ENCODE measurements at regions not wholly inside any gene's neighbourhood (a gene's known extent, or its start where the extent isn't known, plus 50 kb on each side); places are given as distances from the start of the nearest gene placed in this dataset.
"Not testable (repeated sequence)": the region's sequence is repeated elsewhere in the genome, so short reads cannot be mapped to it uniquely, and the experiment has no call there.

DNA sequence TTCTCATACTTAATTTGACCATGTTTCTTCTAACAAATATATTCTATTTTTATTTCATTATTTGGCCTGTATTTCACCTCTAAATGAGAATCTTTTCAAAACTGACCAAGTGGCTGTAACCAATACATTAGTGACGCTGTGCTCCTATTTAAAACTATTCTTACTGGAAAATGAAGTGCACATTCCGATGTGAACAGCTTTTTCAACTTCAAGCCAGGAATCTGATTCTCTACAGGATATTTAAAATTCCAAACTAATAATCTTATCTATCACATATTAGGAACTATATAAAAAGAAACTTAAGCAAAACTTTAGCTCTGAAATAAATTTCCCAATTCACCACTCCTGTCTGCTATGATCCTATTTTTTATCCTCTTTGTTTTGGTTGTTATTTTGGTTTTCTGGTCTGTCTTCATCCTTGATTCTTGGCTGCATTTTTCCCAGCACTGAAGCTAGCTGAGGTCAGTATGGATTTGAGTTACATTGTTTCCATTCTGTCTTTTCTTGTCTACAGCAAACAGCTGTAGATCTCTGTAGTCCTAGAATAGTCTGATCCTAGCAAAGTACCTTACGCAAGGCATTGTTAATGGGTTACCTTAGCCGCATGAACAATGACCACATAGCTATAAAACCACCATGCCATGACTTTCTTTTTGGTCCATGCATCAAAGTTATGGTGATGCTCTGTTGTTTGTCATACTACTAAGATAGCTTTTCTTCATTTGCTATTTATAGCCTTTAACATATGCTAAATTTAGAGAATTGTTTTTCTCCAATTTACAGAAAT lies 748.6 kb upstream of the SPRY2 start:
- DNase-seq = no peak

- no peak for DNase-seq
Observed at GRCh38 chr13:81080911-81081454, 740.1 kb upstream of the SPRY2 start.

- DNase-seq = no peak
Observed at GRCh38 chr13:81078048-81078447, 737.1 kb upstream of the SPRY2 start.

DNA sequence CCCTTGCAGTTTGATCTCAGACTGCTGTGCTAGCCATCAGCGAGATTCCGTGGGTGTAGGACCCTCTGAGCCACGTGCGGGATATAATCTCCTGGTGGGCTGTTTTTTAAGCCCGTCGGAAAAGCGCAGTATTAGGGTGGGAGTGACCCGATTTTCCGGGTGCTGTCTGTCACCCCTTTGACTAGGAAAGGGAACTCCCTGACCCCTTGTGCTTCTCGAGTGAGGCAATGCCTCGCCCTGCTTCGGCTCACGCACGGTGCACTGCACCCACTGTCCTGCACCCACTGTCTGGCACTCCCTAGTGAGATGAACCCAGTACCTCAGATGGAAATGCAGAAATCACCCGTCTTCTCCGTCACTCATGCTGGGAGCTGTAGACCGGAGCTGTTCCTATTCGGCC lies 728.9 kb upstream of the SPRY2 start:
- DNase-seq = not testable (repeated sequence)

GRCh38 chr13:81058916-81059290 lies 718.0 kb upstream of the SPRY2 start:
- DNase-seq = no peak

- DNase-seq = no peak
Observed at GRCh38 chr13:81058211-81058915, 717.4 kb upstream of the SPRY2 start.

DNA sequence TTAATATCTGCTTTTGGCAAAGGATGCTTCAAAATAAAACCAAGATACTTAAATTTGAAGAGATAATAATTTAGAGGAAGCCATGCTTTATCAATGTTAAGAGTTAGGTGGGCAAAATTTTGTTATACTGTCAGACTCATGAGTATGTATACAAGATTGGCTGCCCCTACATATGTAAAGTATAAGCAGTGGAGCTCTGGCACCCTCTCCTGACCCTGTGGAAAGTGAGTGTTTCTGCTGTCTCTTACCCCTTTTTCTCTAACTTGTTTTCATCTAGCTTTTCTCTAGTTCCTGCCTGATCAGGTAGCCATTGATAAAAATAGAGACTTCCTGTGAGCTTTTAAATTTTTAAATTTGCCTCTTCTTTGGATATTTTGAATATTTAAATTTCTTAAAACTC lies 710.9 kb upstream of the SPRY2 start:
- DNase-seq = no peak

GRCh38 chr13:81048026-81048461 lies 707.1 kb upstream of the SPRY2 start:
- no peak for DNase-seq

DNA sequence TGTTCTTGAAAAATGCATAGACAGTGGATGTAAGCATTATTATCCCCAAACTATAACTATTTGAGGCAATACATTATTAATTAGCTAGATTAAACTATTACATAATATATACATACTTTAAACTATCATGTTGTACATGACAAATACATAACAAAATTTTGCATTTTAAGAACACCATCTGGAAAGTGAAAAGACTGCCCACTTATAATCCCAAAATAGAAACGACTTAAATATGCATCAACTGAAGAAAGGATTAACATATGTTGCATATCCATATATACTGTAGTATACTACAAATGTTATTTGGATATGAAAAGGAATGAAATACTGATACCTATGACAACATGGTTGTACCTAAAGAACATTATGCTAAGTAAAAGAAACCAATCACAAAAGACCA lies 700.8 kb upstream of the SPRY2 start:
- DNase-seq = no peak

DNA sequence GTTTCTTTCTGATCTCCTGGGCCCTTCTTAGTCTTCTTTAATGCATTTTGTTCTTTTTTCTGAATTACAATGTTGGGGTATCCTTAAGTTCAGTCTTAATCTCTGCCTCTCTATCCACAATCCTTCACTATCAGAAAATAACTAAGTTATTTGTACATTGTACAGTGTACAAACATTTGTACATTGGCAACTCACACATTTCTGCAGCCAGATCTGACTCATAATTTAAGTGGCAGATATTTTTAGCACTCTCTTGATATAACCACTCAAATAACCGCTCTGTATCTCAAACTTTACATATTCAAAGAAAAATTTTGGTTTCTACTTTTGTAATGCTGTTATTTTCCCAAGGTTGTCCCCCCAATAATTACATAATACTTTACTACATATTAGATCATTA lies 691.1 kb upstream of the SPRY2 start:
- DNase-seq = no peak

DNA sequence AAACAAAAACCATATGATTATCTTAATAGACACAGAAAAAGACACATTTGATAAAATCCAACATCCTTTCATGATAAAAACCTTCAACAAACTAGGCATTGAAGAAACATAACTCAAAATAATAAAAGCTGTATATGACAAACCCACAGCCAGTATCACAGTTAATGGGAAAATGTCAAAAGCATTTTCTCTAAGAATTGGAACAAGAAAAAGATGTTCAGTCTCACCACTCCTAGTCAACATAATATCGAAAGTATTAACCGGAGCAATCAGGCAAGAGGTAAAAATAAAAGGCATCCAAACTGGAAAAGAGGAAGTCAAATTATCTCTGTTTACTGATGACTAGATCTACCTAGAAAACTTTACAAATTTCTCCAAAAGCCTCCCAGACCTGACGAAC lies 684.2 kb upstream of the SPRY2 start:
- no peak for DNase-seq

GRCh38 chr13:81021284-81021840 lies 680.4 kb upstream of the SPRY2 start:
- no peak for DNase-seq

- no peak for DNase-seq
Observed at GRCh38 chr13:81020010-81020409, 679.1 kb upstream of the SPRY2 start.

GRCh38 chr13:81018936-81019335 lies 678.0 kb upstream of the SPRY2 start:
- DNase-seq = no peak

- peak; percentile 62 to 75 (median 70) for DNase-seq
Observed at GRCh38 chr13:81017513-81018152, 676.7 kb upstream of the SPRY2 start.

- DNase-seq = no peak
Observed at GRCh38 chr13:81012031-81012430, 671.1 kb upstream of the SPRY2 start.

GRCh38 chr13:81001828-81002385 lies 661.0 kb upstream of the SPRY2 start:
- no peak for DNase-seq

- not testable (repeated sequence) for DNase-seq
Observed at GRCh38 chr13:80998603-80999002, 657.7 kb upstream of the SPRY2 start.

DNA sequence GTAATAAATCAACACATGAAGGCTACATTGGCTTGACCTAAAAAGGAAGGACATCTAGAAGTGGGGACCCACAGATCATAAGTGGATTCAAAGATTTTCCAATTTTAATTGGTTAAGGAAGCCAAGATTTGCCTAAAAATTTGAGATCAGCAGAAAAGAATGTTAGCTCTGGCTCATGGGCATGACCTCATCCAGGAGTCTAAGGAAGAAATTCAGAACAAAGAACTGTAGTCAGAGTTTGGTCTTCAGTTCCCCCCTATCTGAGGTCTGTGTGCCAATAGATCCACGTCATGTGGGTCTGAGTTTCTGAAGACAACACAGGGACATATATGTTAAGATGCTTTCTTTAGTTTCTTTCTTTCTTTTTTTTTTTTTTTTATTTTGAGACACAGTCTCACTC lies 648.8 kb upstream of the SPRY2 start:
- no peak for DNase-seq

- no peak for DNase-seq
Observed at GRCh38 chr13:80989241-80989640, 648.3 kb upstream of the SPRY2 start.

DNA sequence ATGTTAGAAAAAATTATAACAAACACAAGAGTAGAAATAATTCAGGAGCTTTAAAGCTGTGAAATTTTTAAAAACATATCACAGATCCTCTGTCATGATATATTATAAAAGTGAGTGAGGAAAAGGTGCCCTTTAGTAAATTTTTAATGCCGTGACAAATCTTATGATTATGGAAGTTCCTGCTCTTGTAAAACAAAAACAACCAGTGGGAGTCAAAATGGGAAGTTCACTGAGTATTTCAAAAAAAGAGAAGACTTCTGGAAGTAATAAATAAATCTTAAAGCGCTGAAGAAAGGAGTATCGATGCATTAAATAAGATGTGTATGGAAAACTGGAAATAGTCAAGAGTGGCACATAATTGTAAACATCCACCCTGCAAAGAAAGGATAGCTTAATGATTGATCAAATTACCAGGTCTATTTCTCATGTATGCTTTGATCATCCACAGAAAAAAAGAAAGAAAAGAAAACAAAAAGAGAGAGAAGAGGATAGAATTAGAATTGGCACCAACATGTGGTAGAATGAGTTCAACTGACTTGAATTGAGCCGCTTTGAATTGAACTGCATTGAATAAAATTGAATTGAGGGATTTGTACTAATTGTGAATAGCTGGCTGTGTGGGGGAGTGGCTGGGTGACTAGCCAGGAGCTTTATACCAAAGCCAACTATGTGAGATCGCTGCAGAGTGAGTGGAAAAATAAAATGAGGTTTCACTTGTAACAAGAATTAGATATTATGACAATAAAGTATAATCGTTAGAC lies 647.6 kb upstream of the SPRY2 start:
- peak; percentile 15 to 53 (median 45) for DNase-seq

GRCh38 chr13:80979035-80979641 lies 638.2 kb upstream of the SPRY2 start:
- peak; percentile 74 to 82 (median 75) for DNase-seq
